HG02610 (cell line): ENCODE measurements at regions not wholly inside any gene's neighbourhood (a gene's known extent, or its start where the extent isn't known, plus 50 kb on each side); places are given as distances from the start of the nearest gene placed in this dataset.
"Not testable (repeated sequence)": the region's sequence is repeated elsewhere in the genome, so short reads cannot be mapped to it uniquely, and the experiment has no call there.

Source experiments
- ATAC-seq: cut with Tn5 transposase; IDR thresholded peaks from one replicate; pipeline ENCODE4 v1.9.1; 2021; ENCODE audit warnings: mild to moderate bottlenecking, moderate library complexity; ENCODE audit not compliant: unreplicated experiment

DNA sequence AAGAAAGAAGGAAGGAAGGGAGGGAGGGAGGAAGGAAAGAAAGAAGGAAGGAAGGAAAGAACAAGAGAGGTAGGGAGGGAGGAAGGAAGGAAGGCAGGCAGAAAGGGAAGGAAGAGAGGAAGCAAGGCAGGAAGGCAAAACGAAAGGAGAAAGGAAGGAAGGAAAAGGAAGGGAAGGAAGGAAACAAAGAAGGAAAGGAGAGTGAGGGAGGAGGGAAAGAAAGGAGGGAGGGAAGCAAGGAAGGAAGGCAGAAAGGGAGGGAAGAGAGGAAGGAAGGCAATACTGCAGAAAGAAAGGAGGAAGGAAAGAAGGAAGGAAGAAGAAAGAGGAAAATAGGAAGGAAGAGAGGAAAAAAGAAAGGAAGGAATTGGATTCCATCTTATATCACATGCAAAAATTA lies 1303.1 kb upstream of the TMEM132C start:
- ATAC-seq: no peak

- no peak for ATAC-seq
These were observed 1300.5 kb upstream of the TMEM132C start for GRCh38 chr12:126966498-126966897.

- no peak for ATAC-seq
These were observed 1299.8 kb upstream of the TMEM132C start for GRCh38 chr12:126967152-126967551.

- no peak for ATAC-seq
These were observed 1292.2 kb upstream of the TMEM132C start for GRCh38 chr12:126974779-126975178.

- no peak for ATAC-seq
These were observed 1290.4 kb upstream of the TMEM132C start for GRCh38 chr12:126976579-126976978.

DNA sequence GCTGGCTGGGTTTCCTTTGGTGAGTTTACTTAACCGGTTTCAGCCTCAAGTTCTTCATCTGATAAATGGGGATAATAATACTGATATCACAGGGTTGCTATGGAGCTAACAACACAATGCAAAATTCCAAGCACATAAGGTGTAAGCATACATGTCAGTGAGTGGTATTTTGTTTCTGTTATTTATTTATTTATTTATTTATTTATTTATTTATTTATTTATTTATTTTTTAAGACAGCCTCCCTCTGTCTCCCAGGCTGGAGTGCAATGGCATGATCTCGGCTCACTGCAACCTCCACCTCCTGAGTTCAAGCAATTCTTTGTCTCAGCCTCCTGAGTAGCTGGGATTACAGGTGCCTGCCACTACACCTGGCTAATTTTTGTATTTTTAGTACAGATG lies 1287.4 kb upstream of the TMEM132C start:
- ATAC-seq: not testable (repeated sequence)

DNA sequence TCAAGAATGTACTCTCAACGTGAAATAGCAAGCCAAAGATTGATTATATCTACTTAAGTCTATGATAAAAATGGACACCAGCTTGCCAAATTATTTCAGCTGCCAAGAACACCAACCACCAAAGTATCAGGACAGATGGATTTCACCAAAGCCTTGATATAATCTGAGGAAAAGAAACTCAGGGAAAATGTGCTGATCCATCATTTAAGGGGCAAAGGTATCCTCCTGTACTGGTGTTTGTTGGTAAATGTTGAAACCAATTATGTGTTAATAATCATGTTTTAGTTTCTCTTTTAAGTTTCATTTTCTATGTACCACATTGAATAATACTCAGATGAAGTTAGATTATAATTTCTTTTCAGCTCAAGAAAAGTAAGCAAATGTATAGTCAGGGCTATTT lies 1284.3 kb upstream of the TMEM132C start:
- ATAC-seq: no peak

- not testable (repeated sequence) for ATAC-seq
These were observed 1283.2 kb upstream of the TMEM132C start for GRCh38 chr12:126983735-126984134.

DNA sequence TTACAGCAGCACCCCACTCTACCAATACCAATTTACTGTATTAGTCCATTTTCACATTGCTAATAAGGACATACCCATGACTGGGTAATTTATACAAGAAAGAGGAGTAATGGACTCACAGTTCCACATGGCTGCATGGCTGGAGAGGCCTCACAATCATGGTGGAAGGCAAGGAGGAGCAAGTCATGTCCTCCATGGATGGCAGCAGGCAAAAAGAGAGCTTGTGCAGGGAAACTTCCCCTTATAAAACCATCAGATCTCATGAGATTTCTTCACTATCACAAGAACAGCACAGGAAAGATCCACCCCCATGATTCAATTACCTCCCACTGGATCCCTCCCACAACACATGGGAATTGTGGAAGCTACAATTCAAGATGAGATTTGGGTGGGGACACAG lies 1281.3 kb upstream of the TMEM132C start:
- ATAC-seq: not testable (repeated sequence)

- no peak for ATAC-seq
These were observed 1277.4 kb upstream of the TMEM132C start for GRCh38 chr12:126989532-126989931.

DNA sequence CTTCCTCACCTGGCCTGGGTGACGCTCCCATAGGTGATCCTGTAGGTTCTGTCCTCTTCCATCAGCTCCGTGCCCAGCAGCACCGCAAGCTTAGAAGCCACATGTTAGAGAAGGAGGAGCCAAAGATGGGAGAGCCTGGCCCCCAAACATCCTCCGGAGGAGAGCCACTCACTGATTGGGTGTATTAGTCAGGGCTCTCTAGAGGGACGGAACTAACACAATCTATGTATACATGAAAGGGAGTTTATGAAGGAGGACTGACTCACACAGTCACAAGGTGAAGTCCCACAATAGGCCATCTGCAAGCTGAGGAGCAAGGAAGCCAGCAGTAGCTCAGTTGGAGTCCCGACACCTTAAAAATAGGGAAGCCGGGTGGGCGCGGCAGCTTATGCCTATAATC lies 1273.1 kb upstream of the TMEM132C start:
- ATAC-seq: no peak

- no peak for ATAC-seq
These were observed 1272.4 kb upstream of the TMEM132C start for GRCh38 chr12:126994599-126994998.

DNA sequence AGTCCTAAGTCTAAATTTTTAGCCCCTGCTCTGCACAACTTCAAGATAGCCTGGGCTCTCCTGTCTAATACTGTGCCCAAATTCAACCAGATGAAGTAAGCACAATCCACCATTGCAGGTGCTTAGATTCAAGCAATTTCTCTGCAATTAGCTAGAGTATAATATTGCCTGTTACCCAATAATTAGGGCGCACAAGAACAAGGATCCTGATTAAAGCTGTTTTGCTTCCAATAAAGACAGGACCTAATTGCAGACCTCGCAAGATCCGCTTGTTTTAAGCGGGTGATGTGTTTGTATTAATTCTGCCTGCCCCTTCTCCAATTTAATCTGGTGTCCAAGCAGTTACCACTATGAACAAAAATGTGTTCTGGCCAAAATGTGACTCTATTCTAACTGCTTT lies 1268.9 kb upstream of the TMEM132C start:
- ATAC-seq: no peak

- ATAC-seq: no peak
These were observed 1268.2 kb upstream of the TMEM132C start for GRCh38 chr12:126998747-126999285.

- ATAC-seq: no peak
These were observed 1267.6 kb upstream of the TMEM132C start for GRCh38 chr12:126999352-126999751.

- no peak for ATAC-seq
These were observed 1261.6 kb upstream of the TMEM132C start for GRCh38 chr12:127005406-127005805.

DNA sequence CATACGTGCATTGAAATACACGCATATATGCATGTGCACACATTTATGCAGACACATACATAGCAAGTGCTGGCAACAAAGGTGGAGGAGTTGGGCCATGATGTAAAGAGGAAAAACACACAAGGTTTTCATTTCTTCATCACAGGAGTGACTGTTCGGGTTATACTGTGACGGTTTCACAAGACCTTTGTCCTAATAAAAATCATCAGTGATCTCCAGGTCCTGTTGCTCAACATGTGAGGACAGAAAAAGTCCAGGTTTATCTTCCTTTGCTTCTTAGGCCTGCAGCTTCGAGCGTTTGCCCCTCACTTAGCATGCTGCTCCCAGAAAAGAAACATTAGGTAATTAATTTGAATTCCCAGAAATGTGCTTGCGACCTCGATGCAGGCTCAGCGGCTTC lies 1260.0 kb upstream of the TMEM132C start:
- ATAC-seq: no peak

DNA sequence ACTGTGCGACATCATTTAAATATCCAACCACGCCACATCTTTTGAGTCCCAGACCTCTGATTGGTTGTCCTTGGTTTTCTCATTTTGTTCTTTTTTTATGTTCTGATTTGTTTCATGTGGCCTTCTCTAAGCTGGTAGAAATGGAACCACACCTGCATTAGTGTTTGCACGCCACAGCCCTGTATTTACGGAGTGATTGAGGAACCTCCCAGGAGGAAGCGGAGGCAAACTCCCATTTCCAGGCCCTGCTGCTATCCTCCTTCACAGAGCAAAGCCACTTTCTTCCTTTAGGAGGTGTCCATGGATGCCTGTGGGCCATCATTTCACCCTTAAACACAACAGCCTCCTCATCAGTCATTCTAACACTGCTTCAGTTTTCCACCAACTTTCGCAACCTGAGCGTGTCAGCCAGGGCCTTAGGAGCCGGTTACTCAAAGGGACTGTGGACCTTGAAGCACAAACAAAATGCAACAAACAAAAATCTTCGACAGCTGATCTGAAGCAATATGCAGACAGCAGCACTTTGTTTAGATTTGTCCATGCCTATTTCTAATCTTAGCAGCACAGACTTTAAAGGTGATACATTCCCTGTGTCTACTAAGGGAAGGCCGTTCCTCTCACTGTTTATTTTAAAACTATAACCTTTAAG lies 1258.1 kb upstream of the TMEM132C start:
- ATAC-seq: no peak

DNA sequence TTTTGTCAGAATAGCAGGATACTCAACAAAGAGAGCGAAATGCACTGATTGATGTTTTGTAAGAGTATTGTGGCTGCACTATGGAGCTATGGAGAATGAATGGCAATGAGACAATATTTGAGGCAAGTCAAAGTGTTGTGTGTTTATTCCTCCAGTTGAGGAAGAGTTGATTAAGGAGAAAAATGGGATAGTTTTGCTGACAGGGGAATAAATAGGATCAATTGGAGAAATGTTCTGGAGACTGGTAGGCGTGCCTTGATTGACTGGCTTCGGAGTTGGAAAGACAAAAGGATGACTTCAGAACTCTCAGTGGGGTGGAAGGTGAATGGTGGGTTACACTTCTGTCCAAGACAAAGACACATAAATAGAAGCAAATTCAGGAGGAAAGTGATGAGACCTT lies 1254.9 kb upstream of the TMEM132C start:
- no peak for ATAC-seq

DNA sequence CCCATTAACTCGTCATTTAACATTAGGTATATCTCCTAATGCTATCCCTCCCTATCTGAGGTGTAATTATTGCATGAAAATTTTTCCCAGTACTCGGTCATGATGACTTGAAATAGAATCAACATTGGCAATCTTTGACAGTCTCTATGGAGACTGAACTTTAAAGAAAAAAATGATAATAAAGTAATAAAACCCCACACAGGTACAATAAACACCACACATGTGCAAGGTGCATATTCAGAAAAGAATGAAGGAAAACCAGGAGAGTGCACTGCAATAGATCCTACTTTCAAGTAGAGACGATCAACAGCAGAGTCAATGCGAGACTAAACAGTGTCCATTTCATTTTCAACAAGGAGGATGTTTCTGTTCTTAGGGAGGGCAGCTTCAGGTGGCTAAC lies 1253.8 kb upstream of the TMEM132C start:
- ATAC-seq: no peak

GRCh38 chr12:127014079-127014478 lies 1252.9 kb upstream of the TMEM132C start:
- no peak for ATAC-seq

GRCh38 chr12:127024791-127025190 lies 1242.2 kb upstream of the TMEM132C start:
- no peak for ATAC-seq

GRCh38 chr12:127025545-127025944 lies 1241.4 kb upstream of the TMEM132C start:
- ATAC-seq: no peak
